ENCODE measurements at regions not wholly inside any gene's neighbourhood (a gene's known extent, or its start where the extent isn't known, plus 50 kb on each side); places are given as distances from the start of the nearest gene placed in this dataset.

- no peak for DNase-seq
Observed at GRCh38 chr4:57553728-57554127, 443.5 kb upstream of the IGFBP7 start.

GRCh38 chr4:57550198-57550597, 440.0 kb upstream of the IGFBP7 start:
- no peak for DNase-seq

GRCh38 chr4:57548856-57549255, 438.7 kb upstream of the IGFBP7 start:
- no peak for DNase-seq

GRCh38 chr4:57544811-57545654, 434.8 kb upstream of the IGFBP7 start:
- DNase-seq = no peak

GRCh38 chr4:57504797-57505530, 394.8 kb upstream of the IGFBP7 start:
- DNase-seq = no peak

GRCh38 chr4:57504139-57504538, 394.0 kb upstream of the IGFBP7 start:
- no peak for DNase-seq

GRCh38 chr4:57501720-57502119, 391.5 kb upstream of the IGFBP7 start:
- DNase-seq = peak; percentile 68

- DNase-seq = no peak
Observed at GRCh38 chr4:57499786-57500185, 389.6 kb upstream of the IGFBP7 start.

GRCh38 chr4:57498251-57498650, 388.1 kb upstream of the IGFBP7 start:
- no peak for DNase-seq

GRCh38 chr4:57496697-57497471, 386.7 kb upstream of the IGFBP7 start:
- no peak for DNase-seq

- no peak for DNase-seq
Observed at GRCh38 chr4:57494821-57495220, 384.6 kb upstream of the IGFBP7 start.

- DNase-seq = no peak
Observed at GRCh38 chr4:57492251-57492878, 382.2 kb upstream of the IGFBP7 start.

- no peak for DNase-seq
Observed at GRCh38 chr4:57491388-57491787, 381.2 kb upstream of the IGFBP7 start.

GRCh38 chr4:57490520-57491255, 380.5 kb upstream of the IGFBP7 start:
- DNase-seq = no peak

- DNase-seq = no peak
Observed at GRCh38 chr4:57488366-57489162, 378.4 kb upstream of the IGFBP7 start.

GRCh38 chr4:57475424-57475823, 365.2 kb upstream of the IGFBP7 start:
- no peak for DNase-seq

- DNase-seq = no peak
Observed at GRCh38 chr4:57465321-57466056, 355.3 kb upstream of the IGFBP7 start.

- no peak for DNase-seq
Observed at GRCh38 chr4:57462843-57463242, 352.7 kb upstream of the IGFBP7 start.

- DNase-seq = no peak
Observed at GRCh38 chr4:57460967-57461366, 350.8 kb upstream of the IGFBP7 start.

GRCh38 chr4:57448901-57449300, 338.7 kb upstream of the IGFBP7 start:
- peak; percentile 6 for DNase-seq

- DNase-seq = peak; percentile 1
Observed at GRCh38 chr4:57448452-57448851, 338.3 kb upstream of the IGFBP7 start.

All from fibroblast of upper back skin (primary cell).